ENCODE measurements at regions not wholly inside any gene's neighbourhood (a gene's known extent, or its start where the extent isn't known, plus 50 kb on each side); places are given as distances from the start of the nearest gene placed in this dataset.

DNA sequence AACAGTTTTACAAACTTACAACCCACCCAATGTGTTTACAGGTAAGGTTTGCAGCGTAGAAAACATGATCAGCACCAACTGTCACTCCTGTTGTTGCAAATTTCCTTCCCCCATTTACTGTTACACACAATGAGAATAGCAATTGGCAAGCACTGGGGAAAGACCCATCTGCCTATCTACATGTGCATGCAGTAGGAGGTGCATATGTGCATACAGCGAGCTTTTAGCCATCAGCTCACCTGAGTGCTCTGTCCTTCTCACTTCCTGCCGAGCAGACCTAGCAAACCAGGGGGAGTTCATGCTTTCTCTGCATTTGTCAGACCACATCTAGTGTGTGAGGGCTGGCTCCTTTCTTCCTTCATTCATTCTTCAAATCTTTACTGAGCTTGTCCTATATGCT lies 49.9 kb upstream of the ARL4C start:
- Histone ChIP-seq H4K20me1 (replicated peaks in 1 of 2; ENCODE audit: control insufficient read depth in 1 of 2, insufficient read depth in 2 of 2, low read length in 2 of 2) (no peaks in the 10 kb centered on the region), H3K4me2 (ENCODE audit: insufficient read depth in 1 of 2, low read depth in 2 of 2, low read length in 2 of 2) (0 out of 4 replicates have a peak overlapping the region, but pooled peaks of 1 of the 2 experiments have one; percentile 13), H4K91ac (replicated peaks; ENCODE audit: insufficient read length, low read length) (no peak overlapping the region), H3K9me3 (ENCODE audit: insufficient read depth in 2 of 2, low read depth in 1 of 2, low read length in 1 of 2) (no peaks in the 10 kb centered on the region), H3K27ac (ENCODE audit: low read depth, low read length) (no peak overlapping the region), H3K18ac (ENCODE audit: extremely low read depth, low read length) (0 out of 2 replicates have a peak overlapping the region, but pooled peaks have one; percentile 17), H3K79me1 (ENCODE audit: low read depth, low read length) (no peaks in the 10 kb centered on the region), H3K4ac (replicated peaks; ENCODE audit: insufficient read length, low read depth, low read length) (no peak overlapping the region), H3K4me3 (ENCODE audit: extremely low read depth in 1 of 4, insufficient read depth in 2 of 4, low read depth in 3 of 4, low read length in 4 of 4) (no peak overlapping the region), H2BK12ac (ENCODE audit: low read depth, low read length) (peak overlapping the region; percentile 7; the same call in 1 of the 2 replicates), H3K4me1 (replicated peaks in 1 of 4; ENCODE audit: control insufficient read depth in 3 of 4, insufficient read depth in 4 of 4, low read length in 3 of 4) (peaks cover 10 to 32% (median 13%) of the 10 kb centered on the region in 4 experiments; a peak in 6 of 7 replicates), H3K36me3 (ENCODE audit: control insufficient read depth in 2 of 4, insufficient read depth in 4 of 4, low read length in 3 of 4) (no peaks in the 10 kb centered on the region), H2AK5ac (ENCODE audit: low read depth, low read length) (no peak overlapping the region), H2BK15ac (ENCODE audit: low read length) (no peak overlapping the region), H2AFZ (ENCODE audit: low read length) (no peak overlapping the region; the same call in 1 of the 2 replicates), H3K23me2 (ENCODE audit: low read depth, low read length) (no peaks in the 10 kb centered on the region; the same call in 1 of the 2 replicates), H3K23ac (ENCODE audit: insufficient read length) (no peak overlapping the region), H3K9ac (replicated peaks in 1 of 4; ENCODE audit: extremely low read depth in 1 of 4, low read depth in 3 of 4, low read length in 3 of 4) (no peak overlapping the region), H4K8ac (ENCODE audit: extremely low read depth, insufficient read depth, low read length) (no peak overlapping the region), H3K14ac (ENCODE audit: insufficient read length) (no peak overlapping the region), H3K79me2 (ENCODE audit: control insufficient read depth in 1 of 2, insufficient read depth in 2 of 2, low read length in 2 of 2) (no peaks in the 10 kb centered on the region; a peak in 1 of 4 replicates), H4K5ac (ENCODE audit: insufficient read length, low read depth, low read length) (no peak overlapping the region), H3K27me3 (replicated peaks in 1 of 4; ENCODE audit: control insufficient read depth in 3 of 4, extremely low read depth in 1 of 4, insufficient read depth in 3 of 4, low read length in 3 of 4) (peaks cover 0 to 6% (median 5%) of the 10 kb centered on the region in 4 experiments; a peak in 6 of 7 replicates), H3K56ac (replicated peaks; ENCODE audit: insufficient read length, low read depth, low read length) (no peak overlapping the region), H2BK120ac (replicated peaks; ENCODE audit: low read depth, low read length) (no peak overlapping the region), H2BK5ac (ENCODE audit: low read depth, low read length) (no peak overlapping the region), H2BK20ac (ENCODE audit: low read length) (peak overlapping the region; percentile 97; the same call in 1 of the 2 replicates)
- CTCF ChIA-PET (ENCODE audit: partially characterized antibody) = interaction anchor here (1.4 to 3.0 kb wide), 3 partner anchors 9 to 568 kb away, joined by 3 to 20 read pairs (median 15); no protein-coding TSS in a partner anchor
- FAIRE-seq (no peak), DNase-seq (ENCODE audit: low read depth in 1 of 2, low spot score in 2 of 2) (no peak)
- POLR2A ChIA-PET (ENCODE audit: partially characterized antibody) = no interaction called here
- 71% methylated on average over 3 of the region's 3 CpGs; no CpG with 5 or more reads in 1 of the 2 experiments for WGBS, 2 experiments (ENCODE audit: extremely low coverage in 1 of 2, insufficient coverage in 1 of 2, insufficient read length in 1 of 2, insufficient replicate concordance in 2 of 2, low coverage in 1 of 2, low lambda C conversion rate in 2 of 2, missing lambda C conversion rate in 1 of 2)
- TF ChIP-seq TAF7 (optimal IDR thresholded peaks at IDR 0.05; ENCODE audit: borderline replicate concordance, low read depth, low read length) (no peak), RBBP5 (IDR thresholded peaks at IDR 0.05; ENCODE audit: borderline replicate concordance, low read depth, low read length) (no peak), SP2 (IDR thresholded peaks at IDR 0.05; ENCODE audit: low read length) (no peak), GABPA (IDR thresholded peaks at IDR 0.05; ENCODE audit: borderline replicate concordance, insufficient read depth, low read length) (no peak), POLR2AphosphoS5 (IDR thresholded peaks at IDR 0.05; ENCODE audit: low read depth, low read length) (no peak), GTF2F1 (IDR thresholded peaks at IDR 0.05; ENCODE audit: borderline replicate concordance, low read depth, low read length) (no peak), CBX5 (IDR thresholded peaks at IDR 0.05; ENCODE audit: low read depth, low read length) (no peak), SIRT6 (IDR thresholded peaks at IDR 0.05; ENCODE audit: low read length) (no peak), CEBPB (IDR thresholded peaks at IDR 0.05; ENCODE audit: low read depth, low read length) (no peak), KDM1A (IDR thresholded peaks at IDR 0.05; ENCODE audit: borderline replicate concordance, low read length) (no peak)
- TF ChIP-seq, protein P1, sequence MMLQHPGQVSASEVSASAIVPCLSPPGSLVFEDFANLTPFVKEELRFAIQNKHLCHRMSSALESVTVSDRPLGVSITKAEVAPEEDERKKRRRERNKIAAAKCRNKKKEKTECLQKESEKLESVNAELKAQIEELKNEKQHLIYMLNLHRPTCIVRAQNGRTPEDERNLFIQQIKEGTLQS (IDR thresholded peaks at IDR 0.05; ENCODE audit: insufficient read depth, low read depth, low read length) = no peak
- TF ChIP-seq, protein P2, sequence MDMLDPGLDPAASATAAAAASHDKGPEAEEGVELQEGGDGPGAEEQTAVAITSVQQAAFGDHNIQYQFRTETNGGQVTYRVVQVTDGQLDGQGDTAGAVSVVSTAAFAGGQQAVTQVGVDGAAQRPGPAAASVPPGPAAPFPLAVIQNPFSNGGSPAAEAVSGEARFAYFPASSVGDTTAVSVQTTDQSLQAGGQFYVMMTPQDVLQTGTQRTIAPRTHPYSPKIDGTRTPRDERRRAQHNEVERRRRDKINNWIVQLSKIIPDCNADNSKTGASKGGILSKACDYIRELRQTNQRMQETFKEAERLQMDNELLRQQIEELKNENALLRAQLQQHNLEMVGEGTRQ (IDR thresholded peaks at IDR 0.05; ENCODE audit: low read length) = no peak
